ENCODE measurements at regions not wholly inside any gene's neighbourhood (a gene's known extent, or its start where the extent isn't known, plus 50 kb on each side); places are given as distances from the start of the nearest gene placed in this dataset.

GRCh38 chr2:80722803-80723202, 418.3 kb upstream of the LRRTM1 start:
- Histone ChIP-seq H3K27ac (ENCODE audit: low read depth in 1 of 2, low read length in 1 of 2) (no peak overlapping the region), H3K9me3 (ENCODE audit: control insufficient read depth in 4 of 4, insufficient read depth in 3 of 4, low read length in 3 of 4) (peaks cover 0 to 8% (median 0%) of the 10 kb centered on the region in 4 donors), H3K27me3 (ENCODE audit: control insufficient read depth in 3 of 3, insufficient read depth in 3 of 3, low read length in 2 of 3) (no peaks in the 10 kb centered on the region), H3K4me1 (ENCODE audit: control insufficient read depth in 5 of 5, insufficient read depth in 5 of 5, low read length in 5 of 5) (peaks cover 0 to 1% (median 0%) of the 10 kb centered on the region in 5 donors), H3K36me3 (ENCODE audit: control insufficient read depth in 4 of 4, insufficient read depth in 4 of 4, low read length in 4 of 4) (no peaks in the 10 kb centered on the region), H3K9ac (ENCODE audit: insufficient read depth in 1 of 2, low read length in 2 of 2) (no peak overlapping the region), H3K4me3 (no peak overlapping the region)
- DNase-seq, result no peak
- TF ChIP-seq CTCF (IDR thresholded peaks at IDR 0.05; ENCODE audit: control extremely low read depth, extremely low read depth), result no peak
- ATAC-seq (ENCODE audit: insufficient read depth, low FRiP score), result no peak
- WGBS, 2 donors, result 80 to 82% methylated on average over 2 of the region's 2 CpGs

DNA sequence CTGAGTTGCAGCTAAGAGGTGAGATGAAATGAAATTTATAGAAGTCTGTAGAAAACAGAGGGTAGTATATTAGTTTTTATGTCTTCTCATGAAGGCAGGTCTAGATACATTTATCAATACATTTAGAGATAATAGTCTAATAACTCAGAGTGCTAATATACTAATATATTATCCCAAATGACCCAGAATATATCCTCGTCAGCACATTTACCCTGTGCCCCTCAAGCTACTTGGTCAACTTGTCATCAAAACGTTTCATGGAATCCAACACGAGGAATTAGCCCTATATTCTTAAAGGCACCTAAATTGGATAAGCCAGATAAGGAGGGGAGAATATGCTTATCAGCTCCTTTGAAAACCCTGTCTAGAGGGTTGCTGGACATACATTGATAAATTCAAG, 415.1 kb upstream of the LRRTM1 start:
- 77 to 79% methylated on average over 3 of the region's 3 CpGs for WGBS, 2 donors
- Histone ChIP-seq H3K9me3 (ENCODE audit: control insufficient read depth in 4 of 4, insufficient read depth in 3 of 4, low read length in 3 of 4) (no peaks in the 10 kb centered on the region), H3K4me1 (ENCODE audit: control insufficient read depth in 5 of 5, insufficient read depth in 5 of 5, low read length in 5 of 5) (no peaks in the 10 kb centered on the region), H3K9ac (ENCODE audit: insufficient read depth in 1 of 2, low read length in 2 of 2) (no peak overlapping the region), H3K4me3 (no peak overlapping the region), H3K27ac (ENCODE audit: low read depth in 1 of 2, low read length in 1 of 2) (no peak overlapping the region), H3K36me3 (ENCODE audit: control insufficient read depth in 4 of 4, insufficient read depth in 4 of 4, low read length in 4 of 4) (no peaks in the 10 kb centered on the region), H3K27me3 (ENCODE audit: control insufficient read depth in 3 of 3, insufficient read depth in 3 of 3, low read length in 2 of 3) (no peaks in the 10 kb centered on the region)
- TF ChIP-seq CTCF (IDR thresholded peaks at IDR 0.05; ENCODE audit: control extremely low read depth, extremely low read depth), result no peak
- DNase-seq (no peak), ATAC-seq (ENCODE audit: insufficient read depth, low FRiP score) (no peak)

- H3K27ac ChIP-seq (ENCODE audit: low read depth in 1 of 2, low read length in 1 of 2), result no peak overlapping the region
- H3K27me3 ChIP-seq (ENCODE audit: control insufficient read depth in 3 of 3, insufficient read depth in 3 of 3, low read length in 2 of 3), result no peaks in the 10 kb centered on the region
- no peak for ATAC-seq (ENCODE audit: insufficient read depth, low FRiP score)
- no peak overlapping the region for H3K9ac ChIP-seq (ENCODE audit: insufficient read depth in 1 of 2, low read length in 2 of 2)
- no peaks in the 10 kb centered on the region for H3K36me3 ChIP-seq (ENCODE audit: control insufficient read depth in 4 of 4, insufficient read depth in 4 of 4, low read length in 4 of 4)
- no peaks in the 10 kb centered on the region for H3K9me3 ChIP-seq (ENCODE audit: control insufficient read depth in 4 of 4, insufficient read depth in 3 of 4, low read length in 3 of 4)
- no peaks in the 10 kb centered on the region for H3K4me1 ChIP-seq (ENCODE audit: control insufficient read depth in 5 of 5, insufficient read depth in 5 of 5, low read length in 5 of 5)
- no peak overlapping the region for H3K4me3 ChIP-seq
- DNase-seq, result no peak
- WGBS, 2 donors, result 74 to 87% methylated on average over 1 of the region's 1 CpG
- no peak for TF ChIP-seq CTCF (IDR thresholded peaks at IDR 0.05; ENCODE audit: control extremely low read depth, extremely low read depth)
Measured at GRCh38 chr2:80715433-80715832, 410.9 kb upstream of the LRRTM1 start.

DNA sequence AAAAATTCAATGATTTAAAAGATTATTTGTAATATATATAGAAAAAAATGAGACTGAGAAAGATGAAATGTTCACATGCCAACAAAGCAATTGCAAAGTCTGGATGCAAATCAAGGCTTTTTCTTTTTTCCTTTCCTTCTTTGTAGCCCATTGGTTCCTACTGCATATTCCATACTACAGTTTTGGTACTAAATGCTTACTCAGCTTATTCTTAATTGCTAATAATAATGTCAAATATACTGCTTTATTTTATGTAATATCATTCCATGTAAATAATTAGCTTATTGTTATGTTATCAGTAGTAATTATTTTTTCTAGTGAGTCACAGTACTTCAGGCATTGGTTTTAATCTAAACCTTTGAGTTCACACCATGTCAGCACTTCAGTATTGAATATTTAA, 407.4 kb upstream of the LRRTM1 start:
- H3K9ac ChIP-seq (ENCODE audit: insufficient read depth in 1 of 2, low read length in 2 of 2), result no peak overlapping the region
- no peak overlapping the region for H3K27ac ChIP-seq (ENCODE audit: low read depth in 1 of 2, low read length in 1 of 2)
- no peaks in the 10 kb centered on the region for H3K9me3 ChIP-seq (ENCODE audit: control insufficient read depth in 4 of 4, insufficient read depth in 3 of 4, low read length in 3 of 4)
- H3K36me3 ChIP-seq (ENCODE audit: control insufficient read depth in 4 of 4, insufficient read depth in 4 of 4, low read length in 4 of 4), result no peaks in the 10 kb centered on the region
- H3K4me3 ChIP-seq, result no peak overlapping the region
- no peak for DNase-seq
- no peak for TF ChIP-seq CTCF (IDR thresholded peaks at IDR 0.05; ENCODE audit: control extremely low read depth, extremely low read depth)
- H3K27me3 ChIP-seq (ENCODE audit: control insufficient read depth in 3 of 3, insufficient read depth in 3 of 3, low read length in 2 of 3), result no peaks in the 10 kb centered on the region
- no peak for ATAC-seq (ENCODE audit: insufficient read depth, low FRiP score)
- no peaks in the 10 kb centered on the region for H3K4me1 ChIP-seq (ENCODE audit: control insufficient read depth in 5 of 5, insufficient read depth in 5 of 5, low read length in 5 of 5)
